OCI-LY1 (cell line): ENCODE measurements at regions not wholly inside any gene's neighbourhood (a gene's known extent, or its start where the extent isn't known, plus 50 kb on each side); places are given as distances from the start of the nearest gene placed in this dataset.

ENCODE experiments used
- H2AFZ ChIP-seq: fragments of 200-600 bp; sonication (generic), shearing (Covaris generic); 2 replicates; pipeline ENCODE4 v1.6.0; 2014; ENCODE audit warnings: antibody characterized with exemption, mild to moderate bottlenecking, low read length
- H3F3A ChIP-seq: fragments of 200-600 bp; sonication (generic), shearing (Covaris generic); 2 replicates; pipeline ENCODE4 v1.6.0; 2014; ENCODE audit warnings: mild to moderate bottlenecking, antibody characterized with exemption, low read length, moderate library complexity; ENCODE audit not compliant: insufficient read depth
- H3K27ac ChIP-seq: fragments of 200-600 bp; sonication (generic); 2 replicates; pipeline ENCODE4 v1.5.1; 2014; ENCODE audit warnings: low read length, mixed run types, mild to moderate bottlenecking, low read depth; ENCODE audit not compliant: poor library complexity, severe bottlenecking
- H3K27me3 ChIP-seq: fragments of 200-600 bp; sonication (generic); 2 replicates; pipeline ENCODE4 v1.6.0; 2014; ENCODE audit warnings: antibody characterized with exemption, mild to moderate bottlenecking, low read length, moderate library complexity; ENCODE audit not compliant: insufficient read depth
- H3K36me3 ChIP-seq: fragments of 200-600 bp; sonication (generic); 2 replicates; pipeline ENCODE4 v1.6.1; 2014; ENCODE audit warnings: mild to moderate bottlenecking, antibody characterized with exemption, low read length, moderate library complexity, mixed read lengths; ENCODE audit not compliant: insufficient read depth
- H3K4me1 ChIP-seq: fragments of 200-600 bp; sonication (generic); 2 replicates; pipeline ENCODE4 v1.5.1; 2014; ENCODE audit warnings: mild to moderate bottlenecking, low read length, moderate library complexity; ENCODE audit not compliant: insufficient read depth, severe bottlenecking
- H3K4me2 ChIP-seq: fragments of 200-600 bp; sonication (generic), shearing (Covaris generic); 2 replicates; pipeline ENCODE4 v1.6.1; 2014; ENCODE audit warnings: low read length
- H3K4me3 ChIP-seq: fragments of 200-600 bp; sonication (generic); 2 replicates; pipeline ENCODE4 v1.5.1; 2014; ENCODE audit warnings: low read length, low read depth, mild to moderate bottlenecking, mixed read lengths; ENCODE audit not compliant: poor library complexity, severe bottlenecking
- H3K79me2 ChIP-seq: fragments of 200-600 bp; shearing (Covaris generic); 2 replicates; pipeline ENCODE4 v1.6.1; 2016; ENCODE audit warnings: mixed run types, low read length, mixed read lengths; ENCODE audit not compliant: insufficient read depth
- H3K9ac ChIP-seq: fragments of 200-600 bp; sonication (generic), shearing (Covaris generic); 2 replicates; pipeline ENCODE4 v1.6.1; 2014; ENCODE audit warnings: mild to moderate bottlenecking, low read length, mixed read lengths
- H3K9me2 ChIP-seq: fragments of 200-600 bp; sonication (generic), shearing (Covaris generic); 2 replicates; pipeline ENCODE4 v1.6.1; 2014; ENCODE audit warnings: low read depth, mild to moderate bottlenecking, low read length, mixed read lengths
- H3K9me3 ChIP-seq: fragments of 200-600 bp; shearing (Covaris generic); 2 replicates; pipeline ENCODE4 v1.6.1; 2014; ENCODE audit warnings: low read length, mixed read lengths
- H4K20me1 ChIP-seq: fragments of 200-600 bp; sonication (generic), shearing (Covaris generic); 2 replicates; pipeline ENCODE4 v1.6.0; 2016; ENCODE audit warnings: mild to moderate bottlenecking, low read length; ENCODE audit not compliant: insufficient read depth
- EZH2 ChIP-seq: fragments of 200-600 bp; sonication (generic), shearing (Covaris generic); IDR thresholded peaks from 2 replicates; pipeline ENCODE4 v1.8.0; 2017; ENCODE audit warnings: borderline replicate concordance, mixed run types, mild to moderate bottlenecking, antibody characterized with exemption, low read length, moderate library complexity, mixed read lengths
- TF ChIP-seq, protein P1 (sequence below): fragments of 200-600 bp; sonication (generic), shearing (Covaris generic); IDR thresholded peaks from 2 replicates; pipeline ENCODE4 v1.5.1; 2017; ENCODE audit warnings: mild to moderate bottlenecking, antibody characterized with exemption, low read length, moderate library complexity, mixed read lengths

DNA sequence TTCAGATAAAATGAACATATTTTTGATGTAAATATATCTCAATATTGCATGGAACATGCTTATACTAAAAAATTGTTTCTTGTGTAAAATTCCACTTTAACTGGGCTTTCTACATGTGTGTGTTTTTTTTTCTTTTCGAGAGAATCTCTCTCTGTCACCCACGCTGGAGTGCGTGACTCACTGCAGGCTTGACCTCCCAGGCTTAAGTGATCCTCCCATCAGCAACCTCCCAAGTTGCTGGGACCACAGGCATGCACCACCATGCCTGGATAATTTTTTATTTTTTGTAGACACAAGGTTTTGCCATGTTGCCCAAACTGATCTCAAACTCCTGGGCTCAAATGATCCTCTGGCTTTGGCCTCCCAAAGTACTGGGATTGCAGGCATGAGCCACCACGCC lies 254.6 kb downstream of the LOXHD1 start:
- no peaks in the 10 kb centered on the region for H3K36me3 ChIP-seq
- H3K27ac ChIP-seq: no peak overlapping the region
- no peaks in the 10 kb centered on the region for H4K20me1 ChIP-seq
- no peak overlapping the region for H2AFZ ChIP-seq
- no peak overlapping the region for H3K9ac ChIP-seq
- H3K4me2 ChIP-seq: no peak overlapping the region
- H3K9me2 ChIP-seq: no peaks in the 10 kb centered on the region
- H3K79me2 ChIP-seq: no peaks in the 10 kb centered on the region
- TF ChIP-seq EZH2: no peak
- TF ChIP-seq, protein P1, sequence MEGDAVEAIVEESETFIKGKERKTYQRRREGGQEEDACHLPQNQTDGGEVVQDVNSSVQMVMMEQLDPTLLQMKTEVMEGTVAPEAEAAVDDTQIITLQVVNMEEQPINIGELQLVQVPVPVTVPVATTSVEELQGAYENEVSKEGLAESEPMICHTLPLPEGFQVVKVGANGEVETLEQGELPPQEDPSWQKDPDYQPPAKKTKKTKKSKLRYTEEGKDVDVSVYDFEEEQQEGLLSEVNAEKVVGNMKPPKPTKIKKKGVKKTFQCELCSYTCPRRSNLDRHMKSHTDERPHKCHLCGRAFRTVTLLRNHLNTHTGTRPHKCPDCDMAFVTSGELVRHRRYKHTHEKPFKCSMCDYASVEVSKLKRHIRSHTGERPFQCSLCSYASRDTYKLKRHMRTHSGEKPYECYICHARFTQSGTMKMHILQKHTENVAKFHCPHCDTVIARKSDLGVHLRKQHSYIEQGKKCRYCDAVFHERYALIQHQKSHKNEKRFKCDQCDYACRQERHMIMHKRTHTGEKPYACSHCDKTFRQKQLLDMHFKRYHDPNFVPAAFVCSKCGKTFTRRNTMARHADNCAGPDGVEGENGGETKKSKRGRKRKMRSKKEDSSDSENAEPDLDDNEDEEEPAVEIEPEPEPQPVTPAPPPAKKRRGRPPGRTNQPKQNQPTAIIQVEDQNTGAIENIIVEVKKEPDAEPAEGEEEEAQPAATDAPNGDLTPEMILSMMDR: no peak
- H3K4me1 ChIP-seq: no peaks in the 10 kb centered on the region
- no peaks in the 10 kb centered on the region for H3K9me3 ChIP-seq
- no peaks in the 10 kb centered on the region; the same call in 1 of the 2 replicates for H3K27me3 ChIP-seq
- no peaks in the 10 kb centered on the region for H3F3A ChIP-seq
- no peak overlapping the region for H3K4me3 ChIP-seq

DNA sequence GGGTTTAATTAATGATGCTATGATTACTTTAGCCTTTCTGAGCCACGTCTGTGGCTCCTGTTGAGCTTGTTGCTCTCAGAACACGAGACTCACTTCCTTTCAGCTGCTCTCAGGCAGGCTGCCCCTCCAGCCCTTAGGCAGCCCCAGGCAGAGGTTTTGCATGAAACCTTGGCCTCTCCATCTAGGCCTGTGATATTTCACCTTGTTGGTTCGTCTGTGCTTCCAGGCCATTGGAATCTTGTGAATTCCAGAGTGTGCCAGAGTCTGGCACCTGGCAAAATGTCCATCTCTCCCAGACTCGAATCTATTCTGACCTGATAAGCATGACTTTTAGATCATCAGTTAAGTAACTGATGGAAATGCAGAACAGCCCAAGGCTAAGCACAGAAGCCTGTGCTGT lies 254.1 kb downstream of the LOXHD1 start:
- no peaks in the 10 kb centered on the region for H3K79me2 ChIP-seq
- H3K9me2 ChIP-seq: no peaks in the 10 kb centered on the region
- no peaks in the 10 kb centered on the region for H3F3A ChIP-seq
- H3K27ac ChIP-seq: no peak overlapping the region
- no peaks in the 10 kb centered on the region; the same call in 1 of the 2 replicates for H3K27me3 ChIP-seq
- no peaks in the 10 kb centered on the region for H3K36me3 ChIP-seq
- H4K20me1 ChIP-seq: no peaks in the 10 kb centered on the region
- H3K9me3 ChIP-seq: no peaks in the 10 kb centered on the region
- H3K9ac ChIP-seq: no peak overlapping the region
- H3K4me3 ChIP-seq: no peak overlapping the region
- no peak overlapping the region for H3K4me2 ChIP-seq
- TF ChIP-seq, protein P1: no peak
- TF ChIP-seq EZH2: no peak
- no peaks in the 10 kb centered on the region for H3K4me1 ChIP-seq
- no peak overlapping the region for H2AFZ ChIP-seq

DNA sequence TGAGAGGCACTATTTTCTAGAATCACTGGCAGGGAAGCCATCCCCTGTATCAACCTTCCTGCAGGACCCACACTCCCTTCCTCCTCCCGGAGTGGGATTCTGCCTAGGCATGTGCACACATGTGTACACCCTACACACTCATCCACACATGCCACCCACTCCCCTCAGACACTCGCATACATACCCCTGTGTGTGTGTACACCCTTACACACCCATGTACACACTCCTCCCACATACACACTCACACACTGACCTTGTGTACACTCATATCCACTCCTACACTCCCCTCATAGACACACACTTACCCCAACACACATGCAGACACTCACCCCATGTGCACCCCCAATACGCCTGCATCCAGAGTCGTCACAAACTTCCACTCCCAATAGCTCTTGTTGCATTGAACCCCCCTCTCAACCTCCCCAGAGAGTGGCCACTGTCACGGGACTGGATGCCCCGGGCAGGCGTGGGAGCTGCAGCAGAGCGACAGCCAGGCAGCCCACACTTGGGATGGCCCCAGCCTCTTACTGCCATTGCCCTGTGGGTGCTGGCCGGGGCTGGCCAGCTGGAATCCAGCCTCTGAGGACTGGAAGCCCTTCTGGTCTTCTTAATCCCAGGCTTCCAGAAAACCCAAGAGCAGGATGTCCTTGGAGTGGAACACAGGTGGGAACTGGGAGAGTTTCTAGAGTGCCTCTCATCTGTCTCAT lies 251.0 kb downstream of the LOXHD1 start:
- no peak overlapping the region for H3K27ac ChIP-seq

More for the DNA sequence above, 251.0 kb downstream of the LOXHD1 start:
- Histone ChIP-seq H3K9ac (no peak overlapping the region), H3K4me2 (no peak overlapping the region), H4K20me1 (no peaks in the 10 kb centered on the region), H3K9me3 (no peaks in the 10 kb centered on the region), H3K4me3 (no peak overlapping the region), H3K79me2 (no peaks in the 10 kb centered on the region), H3K9me2 (no peaks in the 10 kb centered on the region), H2AFZ (no peak overlapping the region), H3F3A (no peaks in the 10 kb centered on the region), H3K36me3 (no peaks in the 10 kb centered on the region), H3K27me3 (no peaks in the 10 kb centered on the region; the same call in 1 of the 2 replicates), H3K4me1 (no peaks in the 10 kb centered on the region)
- no peak for TF ChIP-seq EZH2
- TF ChIP-seq, protein P1: no peak
